ENCODE measurements at regions not wholly inside any gene's neighbourhood (a gene's known extent, or its start where the extent isn't known, plus 50 kb on each side); places are given as distances from the start of the nearest gene placed in this dataset.

GRCh38 chr3:59411186-59411585, 361.4 kb upstream of the CFAP20DC start (continued):
- TF ChIP-seq ZNF462 (CRISPR knock-in tag; IDR thresholded peaks at IDR 0.05) (no peak), CTCF (conservative IDR thresholded peaks at IDR 0.05; ENCODE audit: low read depth in 2 of 2) (no peak), POLR2AphosphoS5 (IDR thresholded peaks at IDR 0.05; ENCODE audit: low read depth) (no peak), ZNF331 (CRISPR knock-in tag; IDR thresholded peaks at IDR 0.05; ENCODE audit: low read depth) (no peak), ZNF114 (CRISPR knock-in tag; IDR thresholded peaks at IDR 0.05) (no peak), EZH2 (IDR thresholded peaks at IDR 0.05; ENCODE audit: low read depth, unreplicated experiment) (no peak)

GRCh38 chr3:59408047-59408624, 358.3 kb upstream of the CFAP20DC start:
- Histone ChIP-seq H3K9me2 (ENCODE audit: insufficient read depth) (0 out of 2 replicates have a peak, but pooled peaks cover 3% of the 10 kb centered on the region), H3K79me2 (replicated peaks; ENCODE audit: insufficient read depth) (no peaks in the 10 kb centered on the region), H3K4me3 (no peak overlapping the region), H3K4me1 (ENCODE audit: insufficient read depth) (no peaks in the 10 kb centered on the region), H3K27me3 (ENCODE audit: insufficient read depth) (no peaks in the 10 kb centered on the region), H3K36me3 (ENCODE audit: insufficient read depth) (no peaks in the 10 kb centered on the region), H4K20me1 (replicated peaks; ENCODE audit: insufficient read depth) (no peaks in the 10 kb centered on the region), H3K4me2 (no peak overlapping the region), H2AFZ (no peak overlapping the region), H3K27ac (ENCODE audit: low read depth) (no peak overlapping the region), H3F3A (replicated peaks; ENCODE audit: low read depth) (no peaks in the 10 kb centered on the region)
- no peak overlapping the region for H3K27ac Mint-ChIP-seq
- ATAC-seq (no peak), DNase-seq (ENCODE audit: low spot score) (no peak)
- no peak overlapping the region for H3K4me3 Mint-ChIP-seq
- H3K27me3 Mint-ChIP-seq (ENCODE audit: insufficient read depth, low read depth, poor library complexity): peaks cover 5% of the 10 kb centered on the region
- H3K4me1 Mint-ChIP-seq: peaks cover 13% of the 10 kb centered on the region
- H3K9me3 Mint-ChIP-seq: no peaks in the 10 kb centered on the region
- no peaks in the 10 kb centered on the region for H3K36me3 Mint-ChIP-seq (ENCODE audit: low read depth)
- TF ChIP-seq ZNF331 (CRISPR knock-in tag; IDR thresholded peaks at IDR 0.05; ENCODE audit: low read depth) (no peak), ETS1 (IDR thresholded peaks at IDR 0.05) (no peak), NANOG (IDR thresholded peaks at IDR 0.05; ENCODE audit: borderline replicate concordance) (no peak), POLR2AphosphoS5 (IDR thresholded peaks at IDR 0.05; ENCODE audit: low read depth) (no peak), STAT1 (IDR thresholded peaks at IDR 0.05; ENCODE audit: unreplicated experiment) (no peak), REST (IDR thresholded peaks at IDR 0.05; ENCODE audit: unreplicated experiment) (no peak), ZNF114 (CRISPR knock-in tag; IDR thresholded peaks at IDR 0.05) (no peak)
